ENCODE measurements at regions not wholly inside any gene's neighbourhood (a gene's known extent, or its start where the extent isn't known, plus 50 kb on each side); places are given as distances from the start of the nearest gene placed in this dataset.

DNA sequence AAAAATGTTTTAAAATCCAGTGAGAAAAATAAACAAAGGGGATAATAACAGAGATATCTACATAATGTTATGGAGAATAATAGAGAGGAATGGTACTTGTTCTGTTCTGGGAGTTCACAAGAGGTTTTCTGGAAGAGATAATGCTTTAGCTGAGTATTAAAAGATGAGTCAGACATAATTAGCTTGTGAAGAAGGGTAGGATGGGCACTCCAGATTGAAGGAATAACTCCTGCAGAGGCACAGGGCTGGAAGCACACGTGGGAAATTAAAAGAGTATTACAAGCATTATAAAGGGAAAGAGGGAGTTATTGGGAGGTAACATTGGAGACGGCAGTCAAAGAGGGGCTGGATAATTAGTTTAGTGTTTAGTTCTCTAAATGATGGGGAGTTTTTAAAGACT, 124.9 kb upstream of the BTG1 start:
- H3K27me3 Mint-ChIP-seq (ENCODE audit: unreplicated experiment), result no peaks in the 10 kb centered on the region
- TF ChIP-seq, protein P1, sequence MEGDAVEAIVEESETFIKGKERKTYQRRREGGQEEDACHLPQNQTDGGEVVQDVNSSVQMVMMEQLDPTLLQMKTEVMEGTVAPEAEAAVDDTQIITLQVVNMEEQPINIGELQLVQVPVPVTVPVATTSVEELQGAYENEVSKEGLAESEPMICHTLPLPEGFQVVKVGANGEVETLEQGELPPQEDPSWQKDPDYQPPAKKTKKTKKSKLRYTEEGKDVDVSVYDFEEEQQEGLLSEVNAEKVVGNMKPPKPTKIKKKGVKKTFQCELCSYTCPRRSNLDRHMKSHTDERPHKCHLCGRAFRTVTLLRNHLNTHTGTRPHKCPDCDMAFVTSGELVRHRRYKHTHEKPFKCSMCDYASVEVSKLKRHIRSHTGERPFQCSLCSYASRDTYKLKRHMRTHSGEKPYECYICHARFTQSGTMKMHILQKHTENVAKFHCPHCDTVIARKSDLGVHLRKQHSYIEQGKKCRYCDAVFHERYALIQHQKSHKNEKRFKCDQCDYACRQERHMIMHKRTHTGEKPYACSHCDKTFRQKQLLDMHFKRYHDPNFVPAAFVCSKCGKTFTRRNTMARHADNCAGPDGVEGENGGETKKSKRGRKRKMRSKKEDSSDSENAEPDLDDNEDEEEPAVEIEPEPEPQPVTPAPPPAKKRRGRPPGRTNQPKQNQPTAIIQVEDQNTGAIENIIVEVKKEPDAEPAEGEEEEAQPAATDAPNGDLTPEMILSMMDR (IDR thresholded peaks at IDR 0.05; ENCODE audit: unreplicated experiment), result no peak
- H3K9me3 Mint-ChIP-seq (ENCODE audit: low read depth, unreplicated experiment), result peaks cover 5% of the 10 kb centered on the region
- no TSS peak for BruUV-seq (replicated peaks)
- DNase-seq, result no peak
- intact Hi-C loops (cut with micrococcal nuclease; ENCODE audit: unreplicated experiment), result no loop called here
- no peak overlapping the region for H3K4me3 Mint-ChIP-seq (ENCODE audit: low read depth, unreplicated experiment)
- H3K36me3 Mint-ChIP-seq (ENCODE audit: insufficient read depth, unreplicated experiment), result no peaks in the 10 kb centered on the region
- peaks cover 5% of the 10 kb centered on the region for H3K4me1 Mint-ChIP-seq (ENCODE audit: low read depth, unreplicated experiment)
- CTCF ChIA-PET, result no interaction called here
- H3K27ac Mint-ChIP-seq (ENCODE audit: unreplicated experiment), result no peak overlapping the region

DNA sequence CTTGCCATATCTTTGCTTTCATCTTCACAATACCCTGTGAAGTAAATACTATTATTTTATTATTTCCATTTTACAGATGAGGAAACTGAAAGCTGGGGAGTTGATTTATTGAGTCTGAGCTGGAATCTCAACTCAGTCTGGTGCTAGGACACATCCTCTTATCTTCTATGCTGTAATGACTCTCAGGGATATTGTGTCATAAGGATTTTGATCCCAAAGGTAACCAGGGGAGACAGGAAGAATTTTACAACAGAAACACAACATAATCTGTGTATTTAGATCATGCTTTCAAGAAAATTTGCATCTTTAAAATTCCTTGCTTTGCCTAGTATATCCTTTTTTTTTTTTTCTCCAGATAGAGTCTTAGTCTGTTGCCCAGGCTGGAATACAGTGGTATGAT, 123.3 kb upstream of the BTG1 start:
- CTCF ChIA-PET, result no interaction called here
- BruUV-seq (replicated peaks), result no TSS peak

DNA sequence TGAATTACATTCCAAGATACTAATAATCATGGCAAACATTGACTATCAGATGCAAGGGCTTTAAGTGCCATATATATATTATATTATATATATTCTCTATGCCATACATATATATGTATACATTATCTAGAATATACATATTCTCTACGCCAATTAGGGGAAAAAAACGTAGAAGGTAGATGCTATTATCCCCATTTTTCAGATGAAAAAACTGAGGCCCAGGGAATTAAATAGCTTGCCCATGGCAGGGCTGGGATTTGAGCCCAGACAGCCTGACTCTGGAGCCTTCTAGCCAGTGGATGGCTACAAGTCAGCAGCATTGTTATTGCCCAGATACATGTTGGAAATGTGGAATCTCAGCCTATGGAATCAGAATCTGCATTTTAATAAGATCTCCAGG, 116.0 kb upstream of the BTG1 start:
- Mint-ChIP-seq H3K4me3 (ENCODE audit: low read depth, unreplicated experiment) (no peak overlapping the region), H3K36me3 (ENCODE audit: insufficient read depth, unreplicated experiment) (no peaks in the 10 kb centered on the region), H3K9me3 (ENCODE audit: low read depth, unreplicated experiment) (no peaks in the 10 kb centered on the region), H3K27me3 (ENCODE audit: unreplicated experiment) (no peaks in the 10 kb centered on the region), H3K4me1 (ENCODE audit: low read depth, unreplicated experiment) (peaks cover 19% of the 10 kb centered on the region), H3K27ac (ENCODE audit: unreplicated experiment) (no peak overlapping the region)
- DNase-seq, result no peak
- CTCF ChIA-PET, result no interaction called here
- BruUV-seq (replicated peaks), result no TSS peak
- intact Hi-C loops (cut with micrococcal nuclease; ENCODE audit: unreplicated experiment), result loop anchor here (5.0 kb wide), 1 partner anchor 311 kb away; no protein-coding TSS in a partner anchor
- TF ChIP-seq, protein P1 (IDR thresholded peaks at IDR 0.05; ENCODE audit: unreplicated experiment), result no peak

More for the DNA sequence above, 123.3 kb upstream of the BTG1 start:
- Mint-ChIP-seq H3K36me3 (ENCODE audit: insufficient read depth, unreplicated experiment) (no peaks in the 10 kb centered on the region), H3K27ac (ENCODE audit: unreplicated experiment) (no peak overlapping the region), H3K4me3 (ENCODE audit: low read depth, unreplicated experiment) (no peak overlapping the region), H3K9me3 (ENCODE audit: low read depth, unreplicated experiment) (peaks cover 5% of the 10 kb centered on the region), H3K4me1 (ENCODE audit: low read depth, unreplicated experiment) (peaks cover 5% of the 10 kb centered on the region), H3K27me3 (ENCODE audit: unreplicated experiment) (no peaks in the 10 kb centered on the region)
- DNase-seq, result no peak
- intact Hi-C loops (cut with micrococcal nuclease; ENCODE audit: unreplicated experiment), result no loop called here
- TF ChIP-seq, protein P1 (IDR thresholded peaks at IDR 0.05; ENCODE audit: unreplicated experiment), result no peak

DNA sequence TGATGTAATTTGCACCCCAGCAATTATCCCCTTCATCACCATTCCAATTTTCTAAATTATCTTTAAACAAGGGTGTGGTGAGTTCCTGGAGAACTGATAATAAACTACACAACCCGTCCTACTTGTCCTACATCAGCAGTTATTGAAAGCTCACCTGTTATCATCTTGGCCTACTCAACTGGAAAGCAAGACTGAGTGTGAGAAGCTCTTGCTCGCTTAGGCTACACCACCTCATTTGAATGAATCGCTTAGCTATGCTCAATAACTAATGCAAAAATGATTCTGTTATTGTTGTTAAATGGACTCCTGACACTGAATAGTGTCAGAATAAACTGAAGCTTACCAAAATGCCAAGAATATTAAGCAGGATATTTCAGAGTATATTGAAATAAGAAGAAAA, 115.4 kb upstream of the BTG1 start:
- no peak for DNase-seq
- Mint-ChIP-seq H3K9me3 (ENCODE audit: low read depth, unreplicated experiment) (no peaks in the 10 kb centered on the region), H3K27ac (ENCODE audit: unreplicated experiment) (no peak overlapping the region), H3K4me3 (ENCODE audit: low read depth, unreplicated experiment) (no peak overlapping the region), H3K27me3 (ENCODE audit: unreplicated experiment) (no peaks in the 10 kb centered on the region), H3K4me1 (ENCODE audit: low read depth, unreplicated experiment) (peaks cover 19% of the 10 kb centered on the region), H3K36me3 (ENCODE audit: insufficient read depth, unreplicated experiment) (no peaks in the 10 kb centered on the region)
- intact Hi-C loops (cut with micrococcal nuclease; ENCODE audit: unreplicated experiment), result loop anchor here (5.0 kb wide), 1 partner anchor 311 kb away; no protein-coding TSS in a partner anchor
- TF ChIP-seq, protein P1 (IDR thresholded peaks at IDR 0.05; ENCODE audit: unreplicated experiment), result no peak
- no TSS peak for BruUV-seq (replicated peaks)
- CTCF ChIA-PET, result interaction anchor here (0.7 kb wide), 1 partner anchor 130 kb away, joined by 3 read pairs; no protein-coding TSS in a partner anchor

Data from Calu3 (cell line).